Testis (tissue), 2 donors: ENCODE measurements at regions not wholly inside any gene's neighbourhood (a gene's known extent, or its start where the extent isn't known, plus 50 kb on each side); places are given as distances from the start of the nearest gene placed in this dataset.

Source experiments
- POLR2A ChIP-seq: fragments of 450-650 bp; IDR thresholded peaks from one replicate; pipeline ENCODE4 v1.6.1; 2017; ENCODE audit warnings: antibody characterized with exemption, mild to moderate bottlenecking, moderate library complexity
- TF ChIP-seq, protein P1 (sequence below), 3 experiments: fragments of 450-650 bp in 2 of 3; fragments of 200-600 bp in 1 of 3; sonication (generic) in 1 of 3; IDR thresholded peaks; one replicate each; pipeline ENCODE4 v1.5.1; 2016 to 2019; ENCODE audit warnings: antibody characterized with exemption in 3 of 3, mild to moderate bottlenecking in 2 of 3, moderate library complexity in 1 of 3

GRCh38 chr12:92539976-92540781, 162.6 kb upstream of the PLEKHG7 start:
- no peak for TF ChIP-seq POLR2A
- TF ChIP-seq, protein P1, sequence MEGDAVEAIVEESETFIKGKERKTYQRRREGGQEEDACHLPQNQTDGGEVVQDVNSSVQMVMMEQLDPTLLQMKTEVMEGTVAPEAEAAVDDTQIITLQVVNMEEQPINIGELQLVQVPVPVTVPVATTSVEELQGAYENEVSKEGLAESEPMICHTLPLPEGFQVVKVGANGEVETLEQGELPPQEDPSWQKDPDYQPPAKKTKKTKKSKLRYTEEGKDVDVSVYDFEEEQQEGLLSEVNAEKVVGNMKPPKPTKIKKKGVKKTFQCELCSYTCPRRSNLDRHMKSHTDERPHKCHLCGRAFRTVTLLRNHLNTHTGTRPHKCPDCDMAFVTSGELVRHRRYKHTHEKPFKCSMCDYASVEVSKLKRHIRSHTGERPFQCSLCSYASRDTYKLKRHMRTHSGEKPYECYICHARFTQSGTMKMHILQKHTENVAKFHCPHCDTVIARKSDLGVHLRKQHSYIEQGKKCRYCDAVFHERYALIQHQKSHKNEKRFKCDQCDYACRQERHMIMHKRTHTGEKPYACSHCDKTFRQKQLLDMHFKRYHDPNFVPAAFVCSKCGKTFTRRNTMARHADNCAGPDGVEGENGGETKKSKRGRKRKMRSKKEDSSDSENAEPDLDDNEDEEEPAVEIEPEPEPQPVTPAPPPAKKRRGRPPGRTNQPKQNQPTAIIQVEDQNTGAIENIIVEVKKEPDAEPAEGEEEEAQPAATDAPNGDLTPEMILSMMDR (IDR thresholded peaks at IDR 0.05): no peak
